ENCODE measurements at regions not wholly inside any gene's neighbourhood (a gene's known extent, or its start where the extent isn't known, plus 50 kb on each side); places are given as distances from the start of the nearest gene placed in this dataset.

DNA sequence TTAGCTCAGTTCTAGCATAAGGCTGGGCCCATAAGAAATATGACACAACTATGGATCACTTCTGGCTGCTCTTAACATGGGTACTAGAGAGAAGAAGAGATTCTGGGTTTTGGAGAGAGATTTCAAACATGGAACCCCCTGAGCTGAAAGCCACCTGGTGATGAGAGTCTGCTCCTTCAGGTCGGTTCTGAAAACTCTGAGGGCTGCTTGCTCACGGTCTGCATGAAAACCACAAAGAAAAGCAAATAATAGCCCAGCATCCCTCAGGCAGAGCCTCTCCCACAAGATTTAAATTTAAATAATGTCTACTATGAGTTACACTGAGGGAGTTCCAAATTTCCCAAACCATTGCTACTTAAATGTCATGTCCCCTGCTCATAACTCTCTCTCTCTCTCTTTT, 301.5 kb downstream of the BMP7 start:
- no TSS peak for BruUV-seq (replicated peaks)
- H3K79me2 ChIP-seq (ENCODE audit: insufficient read depth, low read length): no peaks in the 10 kb centered on the region
- intact Hi-C loops (cut with micrococcal nuclease): no loop called here
- DNase-seq (ENCODE audit: low read depth, low spot score) (no peak), ATAC-seq (no peak)
- ChIA-PET CTCF (interaction anchor here (1.0 kb wide), 1 partner anchor 121 kb away, joined by 4 read pairs; no protein-coding TSS in a partner anchor), POLR2A (no interaction called here), RAD21 (ENCODE audit: low non-redundant PET in 1 of 2, low total read pairs in 2 of 2, uncharacterized antibody in 2 of 2, unreplicated experiment in 2 of 2) (no interaction called here)
- H3K4me3 ChIP-seq (replicated peaks in 1 of 2; ENCODE audit: low read depth in 1 of 2, low read length in 2 of 2): no peak overlapping the region
- H3K27me3 ChIP-seq (ENCODE audit: insufficient read depth, low read length): no peaks in the 10 kb centered on the region
- H3K4me1 ChIP-seq (ENCODE audit: control insufficient read depth in 1 of 2, insufficient read depth in 2 of 2, low read length in 2 of 2): no peaks in the 10 kb centered on the region
- no peaks in the 10 kb centered on the region for H4K20me1 ChIP-seq (ENCODE audit: insufficient read depth)
- no peak overlapping the region for H3K9ac ChIP-seq (ENCODE audit: low read length)
- TF ChIP-seq, protein P1, sequence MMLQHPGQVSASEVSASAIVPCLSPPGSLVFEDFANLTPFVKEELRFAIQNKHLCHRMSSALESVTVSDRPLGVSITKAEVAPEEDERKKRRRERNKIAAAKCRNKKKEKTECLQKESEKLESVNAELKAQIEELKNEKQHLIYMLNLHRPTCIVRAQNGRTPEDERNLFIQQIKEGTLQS (IDR thresholded peaks at IDR 0.05): no peak
- TF ChIP-seq ZNF274 (IDR thresholded peaks at IDR 0.05; ENCODE audit: low read depth, low read length) (no peak), SIN3A (IDR thresholded peaks at IDR 0.05; ENCODE audit: low read depth) (no peak), EZH2 (IDR thresholded peaks at IDR 0.05) (no peak), ZFX (IDR thresholded peaks at IDR 0.05) (no peak), FOSL1 (IDR thresholded peaks at IDR 0.05; ENCODE audit: low read depth) (no peak), RAD21 (IDR thresholded peaks at IDR 0.05; ENCODE audit: low read depth) (no peak)
- no peaks in the 10 kb centered on the region for H3K36me3 ChIP-seq (ENCODE audit: control insufficient read depth in 1 of 2, insufficient read depth in 2 of 2, low read length in 2 of 2)
- H3K9me3 ChIP-seq (ENCODE audit: control insufficient read depth in 1 of 2, insufficient read depth in 1 of 2, low read depth in 1 of 2, low read length in 2 of 2): no peaks in the 10 kb centered on the region
- no peak overlapping the region for H3K27ac ChIP-seq (ENCODE audit: low read depth, low read length)
- no peaks in the 10 kb centered on the region for H3K9me2 ChIP-seq (ENCODE audit: insufficient read depth)
- no peak overlapping the region for H2AFZ ChIP-seq (ENCODE audit: low read depth, low read length, poor library complexity, severe bottlenecking)
- H3K4me2 ChIP-seq (ENCODE audit: low read length): no peak overlapping the region

DNA sequence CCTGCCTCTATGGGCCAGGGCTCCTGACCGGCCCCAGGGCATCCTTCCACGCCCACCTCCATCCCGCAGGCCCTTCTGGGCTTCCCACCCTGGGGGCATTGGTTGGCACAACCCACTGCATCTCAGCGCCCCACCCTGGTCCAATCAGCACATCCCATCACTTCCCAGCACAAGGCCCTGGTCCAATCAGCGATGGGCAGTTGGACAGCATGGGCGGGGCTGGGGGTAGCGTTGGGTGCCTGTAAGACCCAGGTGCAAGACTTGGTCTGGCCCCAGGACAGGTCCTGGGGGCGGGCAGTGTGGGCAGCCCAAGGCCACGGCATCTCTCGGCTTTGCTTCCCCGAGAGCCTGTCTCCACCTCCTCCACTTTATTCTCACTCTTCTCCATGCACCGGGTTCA, 298.5 kb downstream of the BMP7 start:
- ChIA-PET CTCF (no interaction called here), POLR2A (no interaction called here), RAD21 (ENCODE audit: low non-redundant PET in 1 of 2, low total read pairs in 2 of 2, uncharacterized antibody in 2 of 2, unreplicated experiment in 2 of 2) (no interaction called here)
- DNase-seq (ENCODE audit: low read depth, low spot score) (no peak), ATAC-seq (no peak)
- no peaks in the 10 kb centered on the region for H4K20me1 ChIP-seq (ENCODE audit: insufficient read depth)
- H3K9me2 ChIP-seq (ENCODE audit: insufficient read depth): no peaks in the 10 kb centered on the region
- no peaks in the 10 kb centered on the region for H3K79me2 ChIP-seq (ENCODE audit: insufficient read depth, low read length)
- no peaks in the 10 kb centered on the region for H3K9me3 ChIP-seq (ENCODE audit: control insufficient read depth in 1 of 2, insufficient read depth in 1 of 2, low read depth in 1 of 2, low read length in 2 of 2)
- no peaks in the 10 kb centered on the region for H3K27me3 ChIP-seq (ENCODE audit: insufficient read depth, low read length)
- no peak overlapping the region for H3K4me2 ChIP-seq (ENCODE audit: low read length)
- no peak overlapping the region for H3K4me3 ChIP-seq (replicated peaks in 1 of 2; ENCODE audit: low read depth in 1 of 2, low read length in 2 of 2)
- no peaks in the 10 kb centered on the region for H3K4me1 ChIP-seq (ENCODE audit: control insufficient read depth in 1 of 2, insufficient read depth in 2 of 2, low read length in 2 of 2)
- no peak overlapping the region for H2AFZ ChIP-seq (ENCODE audit: low read depth, low read length, poor library complexity, severe bottlenecking)
- intact Hi-C loops (cut with micrococcal nuclease): no loop called here
- H3K36me3 ChIP-seq (ENCODE audit: control insufficient read depth in 1 of 2, insufficient read depth in 2 of 2, low read length in 2 of 2): no peaks in the 10 kb centered on the region
- no TSS peak for BruUV-seq (replicated peaks)
- no peak overlapping the region for H3K9ac ChIP-seq (ENCODE audit: low read length)
- no peak overlapping the region for H3K27ac ChIP-seq (ENCODE audit: low read depth, low read length)
- TF ChIP-seq ZBTB33 (IDR thresholded peaks at IDR 0.05; ENCODE audit: extremely low read depth, insufficient replicate concordance, low read length) (no peak), SIN3A (IDR thresholded peaks at IDR 0.05; ENCODE audit: low read depth) (no peak), EGR1 (IDR thresholded peaks at IDR 0.05; ENCODE audit: low read depth) (no peak), EZH2phosphoT487 (IDR thresholded peaks at IDR 0.05; ENCODE audit: borderline replicate concordance) (no peak), POLR2A (IDR thresholded peaks at IDR 0.05; ENCODE audit: borderline replicate concordance, extremely low read depth, insufficient read depth, insufficient read length) (no peak), ELF1 (IDR thresholded peaks at IDR 0.05; ENCODE audit: borderline replicate concordance, low read depth) (no peak), SRF (IDR thresholded peaks at IDR 0.05; ENCODE audit: low read depth) (no peak), YY1 (IDR thresholded peaks at IDR 0.05; ENCODE audit: extremely low read depth, insufficient replicate concordance, low read depth, low read length) (no peak), REST (IDR thresholded peaks at IDR 0.05; ENCODE audit: low read depth) (no peak), ZNF274 (IDR thresholded peaks at IDR 0.05; ENCODE audit: low read depth, low read length) (no peak), POLR2AphosphoS5 (IDR thresholded peaks at IDR 0.05; ENCODE audit: low read depth, low read length) (no peak), SP1 (IDR thresholded peaks at IDR 0.05; ENCODE audit: low read depth) (no peak)
